GM19452 (cell line): ENCODE measurements at regions not wholly inside any gene's neighbourhood (a gene's known extent, or its start where the extent isn't known, plus 50 kb on each side); places are given as distances from the start of the nearest gene placed in this dataset.
A peak's percentile ranks its signal among the peaks of the same experiment; 100 is the strongest.
"Not testable (repeated sequence)": the region's sequence is repeated elsewhere in the genome, so short reads cannot be mapped to it uniquely, and the experiment has no call there.

Source experiments
- ATAC-seq: cut with Tn5 transposase; IDR thresholded peaks from one replicate; pipeline ENCODE4 v1.9.1; 2021; ENCODE audit not compliant: unreplicated experiment

GRCh38 chr4:131367441-131367840 is 1781.7 kb upstream of the PCDH10 start:
- ATAC-seq: no peak

DNA sequence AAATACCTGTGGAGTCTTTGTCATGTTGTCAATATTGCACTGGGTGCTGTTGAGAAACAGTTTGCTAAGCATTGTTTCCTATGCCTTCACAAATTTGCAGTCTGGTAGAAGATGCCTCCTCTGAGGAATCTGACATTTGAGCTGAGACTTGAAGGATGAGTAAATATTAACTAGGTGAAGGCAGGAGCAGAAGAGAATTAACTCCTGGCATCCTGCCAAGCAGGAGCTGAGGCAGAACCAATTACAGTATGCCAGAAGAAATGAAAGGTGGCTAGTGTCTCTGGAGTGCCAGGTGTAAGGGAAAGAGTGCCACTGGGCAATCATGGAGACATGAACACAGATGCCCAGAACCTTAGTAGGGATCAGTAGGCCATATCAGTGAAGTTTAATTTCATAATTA is 1778.2 kb upstream of the PCDH10 start:
- ATAC-seq: no peak

GRCh38 chr4:131381055-131381454 is 1768.0 kb upstream of the PCDH10 start:
- no peak for ATAC-seq

DNA sequence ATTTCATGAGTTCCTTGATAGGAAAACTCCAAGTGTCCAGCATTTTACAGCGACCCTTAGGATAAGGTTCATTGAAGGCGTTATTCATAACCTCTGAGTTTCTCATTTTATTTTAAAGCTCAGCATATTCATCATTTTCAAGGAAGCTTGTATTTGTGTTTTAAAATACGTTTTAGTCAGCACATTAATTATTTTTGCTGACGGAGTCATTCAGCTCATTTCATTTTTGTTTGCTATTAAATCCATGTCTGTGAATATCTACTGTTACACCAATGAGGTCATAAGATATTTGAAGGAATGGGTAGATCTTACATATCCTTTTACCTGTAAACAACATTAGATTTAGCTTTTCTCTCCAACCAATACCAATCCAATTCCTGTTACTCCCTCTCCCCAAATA is 1766.3 kb upstream of the PCDH10 start:
- no peak for ATAC-seq

GRCh38 chr4:131388277-131388676 is 1760.8 kb upstream of the PCDH10 start:
- no peak for ATAC-seq

GRCh38 chr4:131408102-131408501 is 1741.0 kb upstream of the PCDH10 start:
- no peak for ATAC-seq

DNA sequence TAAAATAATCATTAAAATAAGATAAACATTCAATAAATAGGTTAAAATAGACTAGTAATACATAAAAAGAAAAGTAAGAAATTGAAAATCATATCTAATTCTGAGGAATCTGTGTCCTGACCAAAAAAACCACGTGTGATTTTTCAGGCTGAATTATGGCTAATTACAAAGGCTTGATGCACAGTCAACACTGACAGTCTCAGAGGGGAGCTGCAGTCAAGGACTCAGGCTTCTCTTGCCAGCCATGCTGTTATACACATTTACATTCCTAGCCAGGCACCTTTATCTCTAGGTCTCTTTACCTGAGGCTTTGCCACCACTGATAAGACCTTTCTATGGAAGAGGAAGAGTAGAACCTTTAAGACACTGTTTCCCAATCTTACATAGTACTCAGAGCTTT is 1737.7 kb upstream of the PCDH10 start:
- ATAC-seq: no peak

- no peak for ATAC-seq
These were observed 1729.9 kb upstream of the PCDH10 start for GRCh38 chr4:131419147-131419546.

DNA sequence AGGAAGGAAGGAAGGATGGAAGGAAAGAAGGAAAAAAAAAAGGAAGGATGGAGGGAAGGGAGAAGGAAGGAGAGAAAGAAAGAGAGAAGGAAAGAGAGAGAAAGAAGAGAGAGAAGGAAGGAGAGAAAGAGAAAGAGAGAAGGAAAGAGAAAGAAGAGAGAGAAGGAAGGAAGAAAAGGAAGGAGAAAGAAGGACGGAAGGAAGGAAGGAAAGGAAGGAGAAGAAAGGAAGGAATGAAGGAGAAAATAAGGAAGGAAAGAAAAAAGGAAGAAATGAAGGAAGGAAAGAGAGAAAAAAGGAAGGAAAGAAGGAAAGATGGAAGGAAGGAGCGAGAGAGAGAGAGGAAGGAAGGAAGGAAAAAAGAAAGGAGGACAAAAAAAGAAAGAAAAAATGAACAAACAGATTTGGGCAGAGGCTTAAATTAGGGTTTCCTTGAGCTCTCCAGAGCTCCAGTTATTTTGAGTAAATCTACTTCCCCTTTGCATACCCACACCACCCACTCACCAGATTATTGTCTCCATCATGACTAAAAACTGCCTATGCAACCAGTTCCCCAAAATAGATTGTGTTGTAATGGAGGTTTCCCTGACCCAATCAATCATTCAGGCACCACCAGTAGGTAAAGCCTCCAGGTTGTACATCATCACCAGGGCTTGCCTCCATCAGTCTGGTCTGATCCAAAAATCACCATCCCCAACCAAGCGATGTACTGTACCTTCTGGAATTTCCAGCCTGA is 1722.9 kb upstream of the PCDH10 start:
- ATAC-seq: no peak

- ATAC-seq: no peak
These were observed 1722.1 kb upstream of the PCDH10 start for GRCh38 chr4:131427000-131427399.

DNA sequence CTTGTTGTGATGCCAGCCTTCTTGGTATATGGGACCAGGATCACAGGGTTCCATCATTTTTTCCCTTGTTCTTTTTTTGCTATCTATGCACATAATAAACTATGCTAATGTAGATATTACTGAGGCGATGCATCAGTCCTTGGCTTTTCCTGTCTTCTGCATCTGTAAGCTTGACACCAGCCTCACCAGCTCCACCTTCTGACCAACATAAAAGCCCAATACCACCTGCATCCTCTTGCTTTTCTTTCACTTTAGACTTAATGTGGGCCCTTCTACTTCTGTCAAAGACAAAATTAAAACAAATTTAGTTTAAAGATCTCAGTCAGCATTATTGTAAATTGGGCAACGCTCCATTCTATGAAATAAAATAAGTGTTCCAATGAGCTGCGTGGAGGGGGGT is 1718.8 kb upstream of the PCDH10 start:
- no peak for ATAC-seq

GRCh38 chr4:131441004-131441688 is 1707.9 kb upstream of the PCDH10 start:
- no peak for ATAC-seq

DNA sequence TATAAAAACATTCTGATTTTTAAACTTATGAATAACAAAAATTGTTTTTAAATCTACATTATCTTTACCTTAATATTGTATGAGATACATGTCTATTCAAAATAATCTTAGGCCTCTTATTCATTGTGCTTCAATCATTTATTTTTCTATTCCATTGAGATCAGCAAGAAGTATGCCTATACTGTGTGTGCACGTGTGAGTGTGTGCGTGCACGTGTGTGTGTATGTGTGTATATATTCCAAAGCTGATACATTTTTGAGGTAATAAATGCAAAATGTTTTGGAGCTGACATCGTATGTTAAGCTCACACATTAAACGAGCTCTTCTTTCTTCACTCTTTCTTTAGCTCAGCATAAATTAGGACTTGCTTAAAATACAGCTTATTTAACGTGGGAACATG is 1701.2 kb upstream of the PCDH10 start:
- ATAC-seq: no peak

DNA sequence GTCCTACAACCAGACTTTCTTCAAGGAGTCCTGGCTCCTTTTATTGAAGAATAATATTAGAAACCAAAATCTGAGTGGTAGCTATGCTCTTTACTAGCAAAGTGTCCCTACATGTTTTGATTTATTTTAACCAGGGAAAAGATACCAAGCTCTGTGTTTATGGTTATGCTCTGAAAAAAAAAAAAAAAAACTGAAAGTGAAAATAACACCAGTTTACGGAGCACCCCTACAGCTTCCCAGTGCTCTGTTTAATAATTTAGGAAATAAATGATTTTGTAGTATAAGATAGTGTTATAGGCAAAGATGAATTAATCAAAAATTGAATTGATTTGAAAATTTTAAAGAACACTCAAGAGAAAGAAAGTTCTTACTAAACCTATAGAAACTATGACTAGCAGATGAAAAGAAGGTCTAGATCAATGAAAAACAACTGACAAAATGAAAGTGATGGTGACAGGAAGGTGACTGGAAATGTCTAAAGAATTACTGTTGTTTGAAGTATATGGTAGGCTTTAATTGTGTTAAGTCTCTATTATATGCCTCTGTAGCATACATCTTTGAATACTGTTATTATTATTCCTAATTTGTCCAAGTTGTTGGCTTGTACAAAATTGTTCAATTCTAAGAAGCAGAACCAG is 1698.4 kb upstream of the PCDH10 start:
- ATAC-seq: no peak

DNA sequence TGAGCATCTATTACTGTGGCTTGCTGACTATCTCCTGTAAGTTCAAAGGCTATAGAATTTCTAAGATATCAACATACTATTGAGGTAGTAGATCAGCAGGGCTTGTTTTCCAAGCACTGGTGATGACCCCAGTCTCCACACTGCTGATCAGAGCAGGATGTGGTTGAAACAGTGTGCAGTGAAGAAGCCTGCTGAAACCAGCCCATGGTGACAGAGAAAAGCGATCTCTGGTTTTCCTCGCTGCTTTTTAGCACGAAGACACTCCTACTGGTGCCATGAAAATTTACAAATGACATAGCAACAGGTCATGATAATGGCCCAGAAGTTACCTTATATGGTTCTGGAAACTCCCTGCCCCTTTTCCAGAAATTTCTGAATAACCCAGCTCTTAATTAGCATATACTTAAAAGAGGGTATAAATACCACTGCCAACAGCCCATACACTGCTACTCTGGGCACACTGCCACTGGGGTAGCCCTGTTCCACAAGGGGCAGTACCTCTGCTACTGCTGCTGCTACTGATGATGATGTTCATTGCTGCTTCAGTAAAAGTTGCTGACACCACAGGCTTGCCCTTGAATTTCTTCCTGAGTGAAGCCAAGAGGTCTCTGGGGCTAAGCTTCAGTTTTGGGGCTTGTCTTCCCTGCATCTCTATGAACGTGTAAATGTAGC is 1689.5 kb upstream of the PCDH10 start:
- peak; percentile 61 for ATAC-seq

DNA sequence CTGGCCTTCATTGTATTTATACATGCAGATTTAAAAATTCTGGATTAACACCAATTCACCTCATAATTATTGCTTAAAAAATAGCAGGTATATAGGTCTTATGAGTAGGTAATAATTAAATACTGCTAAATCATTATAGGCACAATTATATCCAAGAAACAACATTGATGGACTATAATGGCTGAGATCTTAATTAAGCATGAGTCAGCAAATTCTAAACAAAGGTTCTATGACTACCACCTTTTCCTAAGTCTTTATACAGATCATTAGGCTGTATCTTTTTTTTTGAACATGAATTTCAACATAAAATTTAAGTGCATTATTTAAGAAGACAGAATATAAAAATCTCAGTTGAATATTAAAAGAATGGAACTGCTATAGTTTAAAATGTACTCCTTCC is 1678.7 kb upstream of the PCDH10 start:
- no peak for ATAC-seq

GRCh38 chr4:131488772-131489171 is 1660.3 kb upstream of the PCDH10 start:
- ATAC-seq: no peak

DNA sequence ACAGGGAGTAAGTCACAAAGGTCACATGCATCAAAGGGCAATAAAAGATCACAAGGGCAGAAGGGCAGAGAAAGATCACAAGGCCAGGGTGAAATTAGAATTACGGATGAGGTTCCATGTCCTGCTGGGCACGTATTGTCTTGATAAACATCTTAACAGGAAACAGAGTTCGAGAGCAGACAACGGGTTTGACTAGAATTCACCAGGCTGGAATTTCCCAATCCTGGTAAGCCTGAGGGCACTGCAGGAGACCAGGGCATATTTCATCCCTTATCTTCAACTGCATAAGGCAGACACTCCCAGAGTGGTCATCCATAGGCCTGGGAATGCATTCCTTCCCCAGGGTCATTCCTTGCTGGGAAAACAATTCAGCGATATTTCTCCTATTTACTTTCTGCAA is 1652.9 kb upstream of the PCDH10 start:
- ATAC-seq: not testable (repeated sequence)

DNA sequence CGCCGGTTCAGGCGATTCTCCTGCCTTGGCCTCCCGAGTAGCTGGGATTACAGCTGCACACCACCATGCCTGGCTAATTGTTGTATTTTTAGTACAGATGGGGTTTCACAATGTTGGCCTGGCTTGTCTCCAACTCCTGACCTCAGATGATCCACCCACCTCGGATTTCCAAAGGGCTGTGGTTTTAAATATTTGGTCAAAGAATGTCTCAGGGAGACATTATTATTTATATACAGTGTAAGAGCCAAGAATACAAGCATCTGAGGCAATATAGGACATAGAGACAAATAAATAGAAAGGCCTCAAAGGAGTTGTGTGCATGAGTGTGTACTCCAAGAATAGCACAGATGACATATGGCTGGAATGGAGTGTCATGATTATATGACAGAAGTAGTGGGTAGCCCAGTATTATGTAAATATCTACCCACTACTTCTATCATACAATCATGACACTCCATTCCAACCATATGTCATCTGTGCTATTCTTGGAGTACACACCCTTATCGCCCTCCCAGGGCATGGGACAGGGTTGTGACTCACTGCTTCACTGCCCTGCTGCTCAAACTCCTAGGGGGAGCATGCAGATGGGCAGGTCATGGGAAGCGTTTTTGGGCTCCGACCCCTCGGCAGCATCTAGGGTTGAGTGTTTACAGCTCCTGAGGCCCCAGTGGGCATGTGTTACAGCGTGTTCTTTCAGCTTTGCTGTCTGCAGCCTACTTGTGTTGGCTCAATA is 1649.8 kb upstream of the PCDH10 start:
- no peak for ATAC-seq

GRCh38 chr4:131509521-131509920 is 1639.6 kb upstream of the PCDH10 start:
- ATAC-seq: no peak

- no peak for ATAC-seq
These were observed 1622.4 kb upstream of the PCDH10 start for GRCh38 chr4:131526686-131527085.
